CD14-positive monocyte (primary cell): ENCODE measurements at regions not wholly inside any gene's neighbourhood (a gene's known extent, or its start where the extent isn't known, plus 50 kb on each side); places are given as distances from the start of the nearest gene placed in this dataset.
A peak's percentile ranks its signal among the peaks of the same experiment; 100 is the strongest.

ENCODE experiments used
- DNase-seq, 3 donors: peaks; one replicate each; pipeline ENCODE4 v3.0.0-alpha.2; 2011 to 2022
- H2AFZ ChIP-seq: 2 replicates; pipeline ENCODE4 v1.6.0; 2012; ENCODE audit warnings: mild to moderate bottlenecking, low read depth, low read length, inconsistent platforms; ENCODE audit not compliant: insufficient read depth, poor library complexity, severe bottlenecking
- H3K27ac ChIP-seq, 2 donors: 1 replicate in 1 of 2; 2 replicates in 1 of 2; pipeline ENCODE4 v1.5.1; 2012 to 2013; ENCODE audit warnings: low read length in 2 of 2, control low read depth in 1 of 2, inconsistent platforms in 1 of 2, low read depth in 1 of 2, mild to moderate bottlenecking in 1 of 2
- H3K27me3 ChIP-seq, 2 donors: one replicate each; pipeline versions ENCODE4 v1.6.0 to v1.6.1; 2011 to 2013; ENCODE audit warnings: low read length in 2 of 2; ENCODE audit not compliant: control insufficient read depth in 2 of 2, insufficient read depth in 2 of 2
- H3K36me3 ChIP-seq, 2 donors: replicated peaks in 1 of 2; 1 replicate in 1 of 2; 2 replicates in 1 of 2; pipeline versions ENCODE4 v1.5.1 to v1.6.1; 2012 to 2013; ENCODE audit warnings: low read length in 2 of 2, control low read depth in 1 of 2, inconsistent platforms in 1 of 2, mild to moderate bottlenecking in 1 of 2; ENCODE audit not compliant: insufficient read depth in 2 of 2, control insufficient read depth in 1 of 2
- H3K4me1 ChIP-seq, 2 donors: 1 replicate in 1 of 2; 2 replicates in 1 of 2; pipeline versions ENCODE4 v1.5.1 to v1.6.1; 2012 to 2013; ENCODE audit warnings: low read length in 2 of 2, control low read depth in 1 of 2, inconsistent platforms in 1 of 2, mild to moderate bottlenecking in 1 of 2, moderate library complexity in 1 of 2; ENCODE audit not compliant: insufficient read depth in 2 of 2, control insufficient read depth in 1 of 2
- H3K4me2 ChIP-seq: replicated peaks from 2 replicates; pipeline ENCODE3; 2012; ENCODE audit warnings: low read length, moderate library complexity, mild to moderate bottlenecking; ENCODE audit not compliant: poor library complexity, severe bottlenecking; ENCODE audit errors: extremely low read depth
- H3K4me3 ChIP-seq, 3 experiments: fragments of 200-600 bp in 1 of 3; sonication (generic) in 1 of 3; replicated peaks in 1 of 3; 1 replicate in 2 of 3; 2 replicates in 1 of 3; pipeline ENCODE4 v1.5.1; 2011 to 2013; ENCODE audit warnings: low read length in 3 of 3, mild to moderate bottlenecking in 3 of 3, control low read depth in 2 of 3, low read depth in 2 of 3, inconsistent platforms in 1 of 3, moderate library complexity in 1 of 3
- H3K79me2 ChIP-seq: 2 replicates; pipeline ENCODE4 v1.6.0; 2012; ENCODE audit warnings: mild to moderate bottlenecking, control low read depth, inconsistent platforms, low read length, moderate library complexity; ENCODE audit not compliant: insufficient read depth
- H3K9ac ChIP-seq: 2 replicates; pipeline ENCODE4 v1.6.0; 2017; ENCODE audit warnings: low read length, mild to moderate bottlenecking; ENCODE audit not compliant: insufficient read depth, poor library complexity, severe bottlenecking
- H3K9me3 ChIP-seq, 2 donors: replicated peaks in 1 of 2; 1 replicate in 1 of 2; 2 replicates in 1 of 2; pipeline versions ENCODE4 v1.5.1 to v1.6.1; 2012 to 2013; ENCODE audit warnings: low read length in 2 of 2, control low read depth in 1 of 2; ENCODE audit not compliant: control insufficient read depth in 1 of 2, insufficient read depth in 1 of 2
- H4K20me1 ChIP-seq: 2 replicates; pipeline ENCODE4 v1.6.0; 2012; ENCODE audit warnings: mild to moderate bottlenecking, low read length, control low read depth, moderate library complexity; ENCODE audit not compliant: insufficient read depth
- H3K27ac Mint-ChIP-seq, 7 donors: one replicate each; pipeline ENCODE4 v1.8.0; 2020; ENCODE audit warnings: mild to moderate bottlenecking in 7 of 7, mixed read lengths in 7 of 7, moderate library complexity in 6 of 7, inconsistent platforms in 2 of 7
- H3K27me3 Mint-ChIP-seq, 3 donors: one replicate each; pipeline ENCODE4 v1.8.0; 2021 to 2022; ENCODE audit warnings: low read depth in 3 of 3, mild to moderate bottlenecking in 3 of 3, mixed read lengths in 3 of 3, moderate library complexity in 3 of 3, inconsistent platforms in 1 of 3
- H3K36me3 Mint-ChIP-seq, 2 donors: one replicate each; pipeline ENCODE4 v1.8.0; 2020; ENCODE audit warnings: mixed read lengths in 2 of 2, inconsistent platforms in 1 of 2, mild to moderate bottlenecking in 1 of 2
- H3K4me1 Mint-ChIP-seq: one replicate; pipeline ENCODE4 v1.8.0; 2020; ENCODE audit warnings: mild to moderate bottlenecking, mixed read lengths
- H3K4me3 Mint-ChIP-seq, 2 donors: one replicate each; pipeline ENCODE4 v1.8.0; 2020; ENCODE audit warnings: mild to moderate bottlenecking in 2 of 2, mixed read lengths in 2 of 2, moderate library complexity in 1 of 2
- H3K9me3 Mint-ChIP-seq, 7 donors: one replicate each; pipeline ENCODE4 v1.8.0; 2020 to 2022; ENCODE audit warnings: mixed read lengths in 7 of 7, mild to moderate bottlenecking in 6 of 7, moderate library complexity in 6 of 7, inconsistent platforms in 2 of 7
- CTCF ChIP-seq: fragments of 200-600 bp; IDR thresholded peaks from one replicate; pipeline ENCODE4 v1.8.0; 2022; ENCODE audit warnings: antibody characterized with exemption, mild to moderate bottlenecking
- WGBS: methylation state at CpG from one replicate; pipeline ENCODE4 v1.1.5; 2013; ENCODE audit warnings: missing lambda C conversion rate; ENCODE audit not compliant: insufficient coverage; 5-methylcytosine and 5-hydroxymethylcytosine counted together
- intact Hi-C, 2 donors: fragments of 100-400 bp; cut with micrococcal nuclease; formaldehyde crosslinking; loops; one replicate each; pipeline versions ENCODE4 v1.15.0 to v1.15.1; 2023

GRCh38 chr20:2206957-2207769 lies 88.6 kb upstream of the TGM3 start:
- H3K4me3 ChIP-seq, result peak overlapping the region; percentile 7 to 72 (median 48)
- H3K79me2 ChIP-seq, result no peaks in the 10 kb centered on the region
- no peaks in the 10 kb centered on the region for H4K20me1 ChIP-seq
- Mint-ChIP-seq H3K36me3 (peaks cover 9 to 10% of the 10 kb centered on the region in 2 donors), H3K4me3 (peak overlapping the region; percentile 74 to 84), H3K27ac (peak overlapping the region in 5 of 7 donors; percentile 67 to 78 (median 73)), H3K27me3 (peaks cover 41 to 51% (median 41%) of the 10 kb centered on the region in 3 donors), H3K4me1 (peaks cover 43% of the 10 kb centered on the region), H3K9me3 (peaks cover 0 to 5% (median 3%) of the 10 kb centered on the region in 7 donors)
- H3K9ac ChIP-seq, result peak overlapping the region; percentile 60
- peak overlapping the region; percentile 90 for H2AFZ ChIP-seq
- H3K9me3 ChIP-seq, result no peaks in the 10 kb centered on the region
- intact Hi-C loops, result loop anchor here (2.0 to 10.0 kb wide), 4 partner anchors 48 to 246 kb away; no protein-coding TSS in a partner anchor
- 2% methylated on average over 82 of the region's 82 CpGs for WGBS
- no peaks in the 10 kb centered on the region for H3K36me3 ChIP-seq
- H3K27me3 ChIP-seq, result peaks cover 16 to 42% of the 10 kb centered on the region in 2 donors
- H3K4me1 ChIP-seq, result peaks cover 35% of the 10 kb centered on the region in 2 donors
- TF ChIP-seq CTCF, result peak; percentile 95
- H3K27ac ChIP-seq, result peak overlapping the region in 1 of 2 donors; percentile 37
- peak; percentile 78 to 86 (median 78) for DNase-seq
- peak overlapping the region; percentile 86 for H3K4me2 ChIP-seq

GRCh38 chr20:2207770-2208097 lies 88.1 kb upstream of the TGM3 start:
- Histone ChIP-seq H3K27ac (peak overlapping the region in 1 of 2 donors; percentile 37), H2AFZ (peak overlapping the region; percentile 90), H3K79me2 (no peaks in the 10 kb centered on the region), H3K9ac (peak overlapping the region; percentile 60), H3K4me1 (peaks cover 35 to 39% of the 10 kb centered on the region in 2 donors), H3K27me3 (peaks cover 16 to 42% of the 10 kb centered on the region in 2 donors), H3K4me3 (peak overlapping the region; percentile 2 to 72 (median 48)), H4K20me1 (no peaks in the 10 kb centered on the region), H3K36me3 (no peaks in the 10 kb centered on the region), H3K9me3 (no peaks in the 10 kb centered on the region), H3K4me2 (peak overlapping the region; percentile 86)
- H3K9me3 Mint-ChIP-seq, result peaks cover 0 to 6% (median 3%) of the 10 kb centered on the region in 7 donors
- peak overlapping the region in 6 of 7 donors; percentile 14 to 82 (median 66) for H3K27ac Mint-ChIP-seq
- DNase-seq, result no peak
- peaks cover 41 to 51% (median 41%) of the 10 kb centered on the region in 3 donors for H3K27me3 Mint-ChIP-seq
- TF ChIP-seq CTCF, result peak; percentile 59
- H3K36me3 Mint-ChIP-seq, result peaks cover 12 to 15% of the 10 kb centered on the region in 2 donors
- H3K4me3 Mint-ChIP-seq, result peak overlapping the region; percentile 74 to 84
- intact Hi-C loops, result loop anchor here (2.0 to 10.0 kb wide), 4 partner anchors 47 to 245 kb away; no protein-coding TSS in a partner anchor
- WGBS, result 5% methylated on average over 13 of the region's 17 CpGs
- H3K4me1 Mint-ChIP-seq, result peaks cover 49% of the 10 kb centered on the region
